Activated T-helper 1 cell treated with anti-CD3 and anti-CD28 coated beads, Interleukin-2, amount 50 U/mL, for 16 hours (primary cell): ENCODE measurements at regions not wholly inside any gene's neighbourhood (a gene's known extent, or its start where the extent isn't known, plus 50 kb on each side); places are given as distances from the start of the nearest gene placed in this dataset.
"Not testable (repeated sequence)": the region's sequence is repeated elsewhere in the genome, so short reads cannot be mapped to it uniquely, and the experiment has no call there.

ENCODE experiments used
- DNase-seq, 2 donors: peaks; one replicate each; pipeline ENCODE4 v3.0.0-alpha.2; 2020; ENCODE audit warnings: low read depth in 1 of 2, low spot score in 1 of 2

GRCh38 chr3:187995667-187996066 is 158.3 kb upstream of the LPP start:
- DNase-seq, result no peak

- DNase-seq, result no peak
Observed at GRCh38 chr3:187996609-187997008, 157.3 kb upstream of the LPP start.

DNA sequence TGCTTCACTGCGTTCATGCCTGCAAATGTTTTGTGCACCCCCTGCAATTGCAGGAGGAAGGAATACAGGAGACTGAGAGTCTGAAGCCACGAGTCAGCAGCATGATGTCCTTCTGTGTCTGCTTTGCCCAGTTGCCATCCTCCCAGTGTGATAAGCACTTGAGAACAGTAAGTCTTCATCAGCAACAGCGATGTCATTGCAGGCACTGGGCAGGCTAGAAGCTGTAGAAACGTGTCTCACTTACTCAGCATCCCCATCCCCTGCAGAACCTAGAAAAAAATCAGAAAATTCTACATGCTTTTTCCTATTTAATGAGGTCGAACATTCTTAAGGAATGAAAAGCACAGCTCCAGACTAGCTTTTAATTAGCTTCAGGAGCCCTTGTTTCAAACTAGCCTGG is 156.5 kb upstream of the LPP start:
- no peak for DNase-seq

DNA sequence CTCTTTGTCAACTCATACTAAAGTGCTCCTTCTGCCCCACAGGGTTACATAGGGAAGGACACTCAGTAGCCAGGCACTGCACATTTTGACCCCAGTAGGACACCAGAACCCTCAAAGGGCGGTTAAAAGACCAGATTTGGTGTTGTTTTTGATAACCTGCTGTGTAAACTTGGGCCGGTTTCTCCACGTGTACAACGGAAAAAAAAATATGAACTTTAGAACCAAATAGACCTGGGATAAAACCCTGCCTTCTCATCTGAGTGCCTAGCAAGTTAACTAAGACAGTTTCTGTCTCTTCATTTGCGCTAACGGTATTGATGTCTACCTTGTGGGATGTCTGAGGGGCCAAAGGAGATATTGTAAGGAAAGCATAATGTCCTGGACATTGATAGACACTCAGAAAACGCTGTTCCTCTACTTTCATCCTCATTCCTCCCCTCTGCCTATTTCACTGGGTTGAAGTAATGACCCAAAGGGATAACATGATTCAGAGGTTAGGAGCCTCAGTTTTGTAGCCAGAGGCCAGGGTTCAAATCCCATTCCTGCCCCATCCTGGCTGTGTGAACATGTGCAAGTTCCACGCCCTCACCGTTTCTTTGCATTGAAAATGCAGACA is 155.9 kb upstream of the LPP start:
- DNase-seq, result no peak

GRCh38 chr3:187998611-187999010 is 155.3 kb upstream of the LPP start:
- no peak for DNase-seq

GRCh38 chr3:187999821-188000220 is 154.1 kb upstream of the LPP start:
- DNase-seq, result peak in 1 of 2 donors; percentile 14

- DNase-seq, result no peak
Observed at GRCh38 chr3:188000361-188000861, 153.5 kb upstream of the LPP start.

GRCh38 chr3:188001093-188001492 is 152.9 kb upstream of the LPP start:
- DNase-seq, result no peak

DNA sequence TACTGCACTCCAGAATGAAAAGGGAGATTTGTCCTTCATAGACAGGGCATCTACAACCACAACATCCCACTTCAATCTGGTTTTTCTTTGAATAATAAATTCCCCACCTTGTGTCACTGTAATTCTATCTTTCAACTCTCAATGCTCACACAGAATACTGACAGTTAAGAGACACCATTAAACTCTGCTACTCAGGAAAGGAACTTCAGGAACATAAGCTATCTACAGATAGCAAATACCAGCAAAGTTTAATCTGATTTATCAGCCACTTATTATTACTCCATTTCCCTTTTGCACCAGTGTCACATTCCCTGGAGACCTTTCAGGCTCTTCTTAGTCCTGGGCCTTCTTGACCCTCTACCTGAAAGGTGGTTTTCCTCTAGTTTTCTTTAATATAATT is 152.0 kb upstream of the LPP start:
- no peak for DNase-seq

DNA sequence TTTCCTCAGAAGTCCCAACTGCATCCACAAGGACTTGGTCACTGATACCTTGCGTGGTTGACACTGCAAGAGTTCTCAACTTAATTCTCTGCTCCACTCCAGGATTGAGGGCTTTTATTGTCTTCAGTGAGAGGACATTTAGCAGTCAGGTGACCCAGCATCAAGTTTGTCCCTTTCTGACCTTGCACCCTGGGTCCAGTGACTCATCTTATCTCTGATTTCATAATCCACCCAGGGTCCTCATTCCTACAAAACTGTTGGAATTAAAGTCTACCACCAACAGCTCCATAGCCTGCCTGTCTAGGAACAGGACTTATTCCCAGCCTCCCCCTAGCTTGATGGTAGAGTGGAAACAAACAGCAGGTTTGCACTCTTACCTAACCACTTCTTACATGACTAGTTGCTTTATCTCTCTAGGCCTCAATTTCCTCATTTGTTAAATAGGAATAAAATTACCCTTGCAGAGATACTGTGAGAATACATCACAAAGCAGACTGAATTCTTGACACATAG is 151.3 kb upstream of the LPP start:
- no peak for DNase-seq

GRCh38 chr3:188003188-188004171 is 150.5 kb upstream of the LPP start:
- DNase-seq, result no peak

DNA sequence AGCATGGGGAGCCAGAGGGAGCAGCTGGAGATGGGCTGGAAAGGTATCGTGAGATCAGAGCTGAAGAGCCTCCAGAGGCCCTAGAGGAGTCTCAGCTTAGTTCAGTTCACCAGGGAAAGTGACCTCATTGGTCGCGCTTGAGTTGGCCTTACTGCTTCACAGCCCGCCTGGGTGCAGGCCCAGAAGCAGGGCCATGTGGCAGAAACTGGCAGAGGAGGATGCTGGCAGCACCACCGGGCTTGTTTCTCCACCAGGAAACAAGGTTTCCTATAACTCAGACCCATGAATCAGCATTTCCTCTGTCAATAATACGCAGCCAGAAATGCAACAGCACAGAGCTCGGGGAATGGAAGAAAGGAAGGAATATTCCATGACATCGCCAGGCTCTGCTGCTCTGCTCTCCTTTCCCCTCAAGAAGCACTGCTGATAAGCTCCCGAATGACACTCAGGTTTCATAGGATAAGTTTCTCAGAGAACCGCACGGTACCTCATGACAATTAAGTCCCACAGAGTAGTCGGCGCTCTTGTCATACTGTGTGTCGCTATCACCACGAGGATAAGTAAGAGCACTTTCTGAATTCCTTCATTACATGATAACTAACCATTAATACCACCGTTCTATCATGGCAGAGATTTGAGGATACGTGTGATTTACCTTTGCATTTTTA is 147.1 kb upstream of the LPP start:
- DNase-seq, result no peak

GRCh38 chr3:188007897-188008296 is 146.1 kb upstream of the LPP start:
- DNase-seq, result no peak

DNA sequence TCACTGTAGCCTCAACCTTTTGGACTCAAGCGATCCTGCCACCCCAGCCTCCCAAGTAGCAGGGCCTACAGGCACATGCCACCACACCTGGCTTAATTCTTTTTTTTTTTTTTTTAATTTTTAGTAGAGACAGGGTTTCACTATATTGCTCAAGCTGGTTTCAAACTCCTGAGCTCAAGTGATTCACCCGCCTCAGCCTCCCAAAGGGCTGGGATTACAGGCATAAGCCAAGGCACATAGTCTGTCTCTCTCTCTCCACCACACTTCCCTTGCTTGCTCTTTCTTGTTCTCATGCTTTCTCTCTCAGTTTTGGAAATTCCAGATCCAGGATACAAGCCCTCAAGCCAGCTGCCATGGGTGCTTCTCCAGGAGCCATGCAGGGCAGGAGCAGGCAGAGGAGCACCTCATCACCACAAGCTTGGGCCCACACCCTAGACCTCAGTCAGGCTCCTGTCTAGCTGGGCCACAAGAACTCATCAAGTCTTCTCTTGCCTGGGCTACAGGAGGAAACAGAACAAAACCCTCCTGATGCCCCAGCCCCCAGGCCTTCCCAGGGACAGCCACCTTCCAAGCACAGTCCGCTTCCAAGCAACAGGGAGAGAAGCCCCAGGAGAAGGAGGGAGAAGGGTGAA is 145.3 kb upstream of the LPP start:
- DNase-seq, result no peak

DNA sequence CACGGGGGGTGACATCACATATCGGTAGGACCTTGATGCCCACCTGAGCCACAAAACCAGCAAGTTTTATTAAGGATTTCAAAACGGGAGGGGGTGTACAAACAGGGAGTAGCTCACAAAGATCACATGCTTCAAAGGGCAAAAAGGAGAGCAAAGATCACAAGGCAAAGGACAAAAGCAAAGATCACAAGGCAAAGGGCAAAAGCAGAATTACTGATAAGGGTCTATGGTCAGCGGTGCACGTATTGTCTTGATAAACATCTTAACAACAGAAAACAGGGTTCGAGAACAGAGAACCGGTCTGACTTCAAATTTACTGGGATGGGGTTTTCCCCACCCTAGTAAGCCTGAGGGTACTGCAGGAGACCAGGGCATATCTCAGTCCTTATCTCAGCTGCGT is 143.5 kb upstream of the LPP start:
- DNase-seq, result no peak

GRCh38 chr3:188019727-188020126 is 134.2 kb upstream of the LPP start:
- DNase-seq, result no peak

GRCh38 chr3:188021041-188021440 is 132.9 kb upstream of the LPP start:
- DNase-seq, result no peak

- no peak for DNase-seq
Observed at GRCh38 chr3:188021502-188022040, 132.4 kb upstream of the LPP start.

GRCh38 chr3:188022902-188023301 is 131.1 kb upstream of the LPP start:
- not testable (repeated sequence) for DNase-seq

GRCh38 chr3:188025555-188025954 is 128.4 kb upstream of the LPP start:
- DNase-seq, result no peak
